AG04449 (cell line): ENCODE measurements at regions not wholly inside any gene's neighbourhood (a gene's known extent, or its start where the extent isn't known, plus 50 kb on each side); places are given as distances from the start of the nearest gene placed in this dataset.

Source experiments
- CTCF ChIA-PET: fragments of 350-600 bp; formaldehyde crosslinking; extraction: SDS; loops from one replicate; lab custom pipeline; 2021; ENCODE audit warnings: antibody characterized with exemption; lab: Yijun Ruan, JAX
- POLR2A ChIA-PET: fragments of 400-600, 350-600 bp; formaldehyde crosslinking; extraction: SDS; loops from one replicate; lab custom pipeline; 2020; ENCODE audit warnings: antibody characterized with exemption, inconsistent platforms; lab: Yijun Ruan, JAX
- DNase-seq: peaks from one replicate; pipeline ENCODE4 v3.0.0-alpha.2; 2010; ENCODE audit warnings: low read depth, low spot score
- H3K4me3 ChIP-seq: 2 replicates; pipeline ENCODE4 v1.5.1; 2011; ENCODE audit warnings: low read depth, mild to moderate bottlenecking, control low read depth, low read length
- TF ChIP-seq, protein P1 (sequence below): IDR thresholded peaks from one replicate; pipeline ENCODE4 v1.5.1; 2011; ENCODE audit warnings: mild to moderate bottlenecking, moderate library complexity, low read length, control low read depth, inconsistent platforms; ENCODE audit not compliant: insufficient read depth; ENCODE audit errors: missing control alignments

DNA sequence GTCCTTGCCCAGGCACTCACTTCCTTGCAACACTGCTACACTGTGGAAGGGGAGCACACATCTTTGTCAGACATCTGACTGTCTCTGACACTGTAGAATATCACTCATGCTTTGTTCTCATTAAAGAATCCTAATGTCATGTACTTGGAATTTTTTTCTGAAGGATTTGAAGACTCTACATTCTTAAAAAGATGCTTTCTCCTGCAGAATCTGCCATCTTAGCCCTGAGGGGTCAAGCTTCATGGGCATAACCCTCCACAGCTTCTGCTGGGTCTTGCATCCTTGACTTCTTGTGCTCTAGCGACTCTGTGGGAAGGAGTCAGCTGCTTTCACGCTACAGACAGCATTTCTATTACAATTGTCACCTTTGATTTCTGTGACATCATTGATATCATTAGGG lies 417.2 kb downstream of the QKI start:
- DNase-seq, result no peak
- ChIA-PET POLR2A (no interaction called here), CTCF (no interaction called here)
- TF ChIP-seq, protein P1, sequence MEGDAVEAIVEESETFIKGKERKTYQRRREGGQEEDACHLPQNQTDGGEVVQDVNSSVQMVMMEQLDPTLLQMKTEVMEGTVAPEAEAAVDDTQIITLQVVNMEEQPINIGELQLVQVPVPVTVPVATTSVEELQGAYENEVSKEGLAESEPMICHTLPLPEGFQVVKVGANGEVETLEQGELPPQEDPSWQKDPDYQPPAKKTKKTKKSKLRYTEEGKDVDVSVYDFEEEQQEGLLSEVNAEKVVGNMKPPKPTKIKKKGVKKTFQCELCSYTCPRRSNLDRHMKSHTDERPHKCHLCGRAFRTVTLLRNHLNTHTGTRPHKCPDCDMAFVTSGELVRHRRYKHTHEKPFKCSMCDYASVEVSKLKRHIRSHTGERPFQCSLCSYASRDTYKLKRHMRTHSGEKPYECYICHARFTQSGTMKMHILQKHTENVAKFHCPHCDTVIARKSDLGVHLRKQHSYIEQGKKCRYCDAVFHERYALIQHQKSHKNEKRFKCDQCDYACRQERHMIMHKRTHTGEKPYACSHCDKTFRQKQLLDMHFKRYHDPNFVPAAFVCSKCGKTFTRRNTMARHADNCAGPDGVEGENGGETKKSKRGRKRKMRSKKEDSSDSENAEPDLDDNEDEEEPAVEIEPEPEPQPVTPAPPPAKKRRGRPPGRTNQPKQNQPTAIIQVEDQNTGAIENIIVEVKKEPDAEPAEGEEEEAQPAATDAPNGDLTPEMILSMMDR, result no peak
- H3K4me3 ChIP-seq, result no peak overlapping the region

DNA sequence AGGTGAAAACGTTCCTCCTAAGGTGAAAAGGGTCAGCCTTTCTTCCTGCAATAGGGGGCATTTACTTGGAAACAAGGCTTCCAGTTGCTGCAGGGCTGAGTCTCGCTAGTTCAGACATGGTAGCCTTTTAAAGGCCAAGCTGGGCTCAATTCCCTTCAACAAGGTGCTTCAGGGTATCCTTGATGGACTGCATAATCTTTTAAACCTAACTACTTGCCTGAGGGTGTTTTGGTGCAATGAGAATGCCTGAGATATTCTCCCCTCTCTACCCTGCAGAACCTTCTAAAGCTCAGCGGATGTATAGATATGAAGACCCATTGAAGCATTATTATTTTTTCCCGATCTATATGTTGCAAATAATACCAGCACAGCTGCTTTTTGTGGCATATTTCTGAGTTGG lies 416.1 kb downstream of the QKI start:
- TF ChIP-seq, protein P1, result no peak
- DNase-seq, result no peak
- ChIA-PET CTCF (no interaction called here), POLR2A (interaction anchor here (0.6 kb wide), 1 partner anchor 33 kb away, joined by 3 read pairs; no protein-coding TSS in a partner anchor)
- H3K4me3 ChIP-seq, result no peak overlapping the region

GRCh38 chr6:163828038-163828795 lies 413.7 kb downstream of the QKI start:
- ChIA-PET CTCF (no interaction called here), POLR2A (no interaction called here)
- TF ChIP-seq, protein P1, result no peak
- H3K4me3 ChIP-seq, result no peak overlapping the region
- DNase-seq, result no peak

- POLR2A ChIA-PET, result no interaction called here
- TF ChIP-seq, protein P1, result no peak
- DNase-seq, result no peak
- CTCF ChIA-PET, result no interaction called here
- H3K4me3 ChIP-seq, result no peak overlapping the region
Observed at GRCh38 chr6:163827143-163827542, 412.6 kb downstream of the QKI start.

GRCh38 chr6:163826629-163827028 lies 412.1 kb downstream of the QKI start:
- TF ChIP-seq, protein P1, result no peak
- no peak overlapping the region for H3K4me3 ChIP-seq
- POLR2A ChIA-PET, result no interaction called here
- no peak for DNase-seq
- CTCF ChIA-PET, result no interaction called here

GRCh38 chr6:163825033-163825432 lies 410.5 kb downstream of the QKI start:
- TF ChIP-seq, protein P1, result no peak
- H3K4me3 ChIP-seq, result no peak overlapping the region
- POLR2A ChIA-PET, result no interaction called here
- no peak for DNase-seq
- CTCF ChIA-PET, result no interaction called here
